K562 (cell line): ENCODE measurements at regions not wholly inside any gene's neighbourhood (a gene's known extent, or its start where the extent isn't known, plus 50 kb on each side); places are given as distances from the start of the nearest gene placed in this dataset.
A peak's percentile ranks its signal among the peaks of the same experiment; 100 is the strongest.

ENCODE experiments used
- ARID1B ChIP-seq: fragments of 450-650 bp; IDR thresholded peaks from 2 replicates; pipeline ENCODE4 v1.6.1; 2016; ENCODE audit warnings: antibody characterized with exemption, mild to moderate bottlenecking, inconsistent platforms
- CBFA2T2 ChIP-seq: fragments of 450-650 bp; conservative IDR thresholded peaks from 2 replicates; pipeline ENCODE4 v1.6.1; 2017; ENCODE audit warnings: mild to moderate bottlenecking
- CCNT2 ChIP-seq: IDR thresholded peaks from 2 replicates; pipeline ENCODE4 v1.6.1; 2011; ENCODE audit warnings: borderline replicate concordance, low read depth, mild to moderate bottlenecking, moderate library complexity, mixed read lengths, low read length; ENCODE audit not compliant: insufficient read length; ENCODE audit errors: extremely low read depth
- CEBPB ChIP-seq: fragments of 450-650 bp; IDR thresholded peaks from 2 replicates; pipeline ENCODE4 v1.6.1; 2016; ENCODE audit warnings: missing genetic modification characterization, missing compliant biosample characterization
- CTBP1 ChIP-seq: fragments of 450-650 bp; IDR thresholded peaks from 2 replicates; pipeline ENCODE4 v1.6.1; 2016; ENCODE audit warnings: borderline replicate concordance
- DPF2 ChIP-seq: fragments of 450-650 bp; IDR thresholded peaks from 2 replicates; pipeline ENCODE4 v1.6.1; 2016
- EP400 ChIP-seq: fragments of 450-650 bp; IDR thresholded peaks from 2 replicates; pipeline ENCODE4 v1.6.1; 2017; ENCODE audit warnings: antibody characterized with exemption, mild to moderate bottlenecking, moderate library complexity
- KDM5B ChIP-seq: fragments of 200-600 bp; sonication (generic); IDR thresholded peaks from 2 replicates; pipeline ENCODE4 v1.6.1; 2012; ENCODE audit warnings: low read depth, mild to moderate bottlenecking, moderate library complexity, low read length, control low read depth, inconsistent platforms; ENCODE audit not compliant: insufficient replicate concordance
- MBD2 ChIP-seq: sonication (generic); IDR thresholded peaks from 2 replicates; pipeline ENCODE4 v1.6.1; 2016; ENCODE audit warnings: low read depth, borderline replicate concordance
- POLR2A ChIP-seq: fragments of 450-650 bp; conservative IDR thresholded peaks from 2 replicates; pipeline ENCODE4 v1.6.1; 2016
- POU5F1 ChIP-seq: fragments of 150-350 bp; IDR thresholded peaks from 2 replicates; pipeline ENCODE4 v1.6.1; 2014; ENCODE audit warnings: borderline replicate concordance, low read length, low read depth, mild to moderate bottlenecking; ENCODE audit not compliant: partially characterized antibody
- RB1 ChIP-seq: fragments of 450-650 bp; IDR thresholded peaks from 2 replicates; pipeline ENCODE4 v1.6.1; 2017; ENCODE audit warnings: low read depth, mild to moderate bottlenecking
- TAF1 ChIP-seq: IDR thresholded peaks from 2 replicates; pipeline ENCODE4 v1.6.1; 2011; ENCODE audit warnings: mild to moderate bottlenecking, low read length, moderate library complexity; ENCODE audit not compliant: insufficient read depth, control insufficient read depth, severe bottlenecking; ENCODE audit errors: extremely low read depth
- TEAD1 ChIP-seq, 2 experiments: fragments of 450-650 bp in 1 of 2; sonication (generic) in 1 of 2; formaldehyde crosslinking; IDR thresholded peaks; 2 replicates each; pipeline versions ENCODE4 v1.4.0 to v1.8.0; 2020 to 2022; ENCODE audit warnings: mild to moderate bottlenecking in 2 of 2, missing genetic modification reagents in 1 of 2
- TOE1 ChIP-seq, 2 experiments: fragments of 450-650 bp in 1 of 2; sonication (generic) in 1 of 2; formaldehyde crosslinking in 1 of 2; IDR thresholded peaks; 2 replicates each; pipeline versions ENCODE4 v1.7.1 to v1.8.0; 2016 to 2022; ENCODE audit warnings: borderline replicate concordance in 2 of 2, mild to moderate bottlenecking in 2 of 2, antibody characterized with exemption in 1 of 2, inconsistent platforms in 1 of 2, low read depth in 1 of 2, missing genetic modification reagents in 1 of 2, moderate library complexity in 1 of 2
- ZBTB1 ChIP-seq: sonication (generic); formaldehyde crosslinking; IDR thresholded peaks from 2 replicates; pipeline ENCODE4 v1.8.1; 2023; ENCODE audit warnings: missing genetic modification reagents, low read depth, mild to moderate bottlenecking, borderline replicate concordance
- ZNF12 ChIP-seq: sonication (generic); formaldehyde crosslinking; IDR thresholded peaks from 2 replicates; pipeline ENCODE4 v1.4.0; 2020; ENCODE audit warnings: mild to moderate bottlenecking, missing genetic modification reagents
- TF ChIP-seq, protein P1 (sequence below): fragments of 150-350 bp; IDR thresholded peaks from 2 replicates; pipeline ENCODE4 v1.6.1; 2014; ENCODE audit warnings: low read depth, mild to moderate bottlenecking, low read length, borderline replicate concordance
- TF ChIP-seq, protein P2 (sequence below): fragments of 250-450 bp; sonication (Bioruptor Pico); IDR thresholded peaks from 2 replicates; pipeline ENCODE4 v1.8.0; 2021; ENCODE audit warnings: borderline replicate concordance, mild to moderate bottlenecking, moderate library complexity; ENCODE audit not compliant: poor library complexity, severe bottlenecking
- TF ChIP-seq, protein P3 (sequence below): sonication (generic); formaldehyde crosslinking; IDR thresholded peaks from 2 replicates; pipeline ENCODE4 v1.8.1; 2022; ENCODE audit warnings: missing genetic modification reagents
- TF ChIP-seq, protein P4 (sequence below): fragments of 450-650 bp; IDR thresholded peaks from 2 replicates; pipeline ENCODE4 v1.6.1; 2016; ENCODE audit warnings: low read depth, mild to moderate bottlenecking, moderate library complexity

DNA sequence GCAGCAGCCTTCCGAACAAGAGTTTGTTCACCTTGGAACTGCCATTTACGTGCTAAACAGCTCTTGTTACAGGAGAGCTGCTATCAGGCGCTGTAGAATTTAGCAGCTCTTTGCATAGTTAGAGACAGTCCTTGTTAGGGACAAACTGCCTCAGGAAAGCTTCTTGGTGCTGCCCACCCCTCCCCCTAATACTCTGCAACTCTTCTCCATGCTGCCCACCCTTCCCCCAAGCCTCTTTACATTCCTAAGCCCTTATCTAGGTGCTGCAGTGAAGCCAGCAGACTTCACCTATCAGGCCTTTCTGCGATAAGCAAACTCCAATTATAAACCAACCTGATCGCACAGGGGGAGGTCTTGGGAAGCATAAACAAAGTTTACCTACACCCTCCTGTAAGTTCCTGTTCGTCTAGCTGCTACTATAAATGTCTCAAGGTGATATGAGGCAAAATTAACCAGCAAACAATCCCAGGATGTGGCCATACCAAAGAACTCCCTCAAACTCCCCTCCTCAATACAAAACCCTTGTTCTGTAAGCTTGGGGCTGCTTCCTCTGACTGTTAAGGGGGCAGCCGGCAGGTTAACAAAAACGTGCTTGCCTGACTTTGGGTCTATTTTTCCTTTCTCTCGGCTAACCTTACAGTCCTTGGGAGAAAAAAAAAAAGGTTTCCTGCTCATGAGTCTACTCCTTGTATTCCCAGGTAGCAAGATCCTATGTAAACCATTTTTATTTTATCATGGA lies 74.0 kb upstream of the GC start (continued):
- TF ChIP-seq, protein P1, sequence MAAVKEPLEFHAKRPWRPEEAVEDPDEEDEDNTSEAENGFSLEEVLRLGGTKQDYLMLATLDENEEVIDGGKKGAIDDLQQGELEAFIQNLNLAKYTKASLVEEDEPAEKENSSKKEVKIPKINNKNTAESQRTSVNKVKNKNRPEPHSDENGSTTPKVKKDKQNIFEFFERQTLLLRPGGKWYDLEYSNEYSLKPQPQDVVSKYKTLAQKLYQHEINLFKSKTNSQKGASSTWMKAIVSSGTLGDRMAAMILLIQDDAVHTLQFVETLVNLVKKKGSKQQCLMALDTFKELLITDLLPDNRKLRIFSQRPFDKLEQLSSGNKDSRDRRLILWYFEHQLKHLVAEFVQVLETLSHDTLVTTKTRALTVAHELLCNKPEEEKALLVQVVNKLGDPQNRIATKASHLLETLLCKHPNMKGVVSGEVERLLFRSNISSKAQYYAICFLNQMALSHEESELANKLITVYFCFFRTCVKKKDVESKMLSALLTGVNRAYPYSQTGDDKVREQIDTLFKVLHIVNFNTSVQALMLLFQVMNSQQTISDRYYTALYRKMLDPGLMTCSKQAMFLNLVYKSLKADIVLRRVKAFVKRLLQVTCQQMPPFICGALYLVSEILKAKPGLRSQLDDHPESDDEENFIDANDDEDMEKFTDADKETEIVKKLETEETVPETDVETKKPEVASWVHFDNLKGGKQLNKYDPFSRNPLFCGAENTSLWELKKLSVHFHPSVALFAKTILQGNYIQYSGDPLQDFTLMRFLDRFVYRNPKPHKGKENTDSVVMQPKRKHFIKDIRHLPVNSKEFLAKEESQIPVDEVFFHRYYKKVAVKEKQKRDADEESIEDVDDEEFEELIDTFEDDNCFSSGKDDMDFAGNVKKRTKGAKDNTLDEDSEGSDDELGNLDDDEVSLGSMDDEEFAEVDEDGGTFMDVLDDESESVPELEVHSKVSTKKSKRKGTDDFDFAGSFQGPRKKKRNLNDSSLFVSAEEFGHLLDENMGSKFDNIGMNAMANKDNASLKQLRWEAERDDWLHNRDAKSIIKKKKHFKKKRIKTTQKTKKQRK = no peak
- TF ChIP-seq CBFA2T2 (peak; percentile 95), CTBP1 (peak; percentile 84), TEAD1 (CRISPR knock-in tag; IDR thresholded peaks at IDR 0.05) (peak; percentile 90 to 97), ZNF12 (CRISPR knock-in tag) (no peak), KDM5B (no peak), POU5F1 (no peak), ARID1B (peak; percentile 98), RB1 (no peak), CCNT2 (peak; percentile 88), CEBPB (tag) (0 out of 2 replicates have a peak, but pooled peaks have one; percentile 11), TOE1 (IDR thresholded peaks at IDR 0.05; ENCODE audit: borderline replicate concordance) (0 out of 2 replicates have a peak, but pooled peaks have one; percentile 48), TOE1 (CRISPR knock-in tag; IDR thresholded peaks at IDR 0.05; ENCODE audit: borderline replicate concordance, low read depth) (no peak), DPF2 (peak; percentile 98), POLR2A (peak; percentile 45; the same call in 1 of the 2 replicates), TAF1 (peak; percentile 50), EP400 (peak; percentile 69; the same call in 1 of the 2 replicates), ZBTB1 (CRISPR knock-in tag) (no peak), MBD2 (peak; percentile 80)
- TF ChIP-seq, protein P2, sequence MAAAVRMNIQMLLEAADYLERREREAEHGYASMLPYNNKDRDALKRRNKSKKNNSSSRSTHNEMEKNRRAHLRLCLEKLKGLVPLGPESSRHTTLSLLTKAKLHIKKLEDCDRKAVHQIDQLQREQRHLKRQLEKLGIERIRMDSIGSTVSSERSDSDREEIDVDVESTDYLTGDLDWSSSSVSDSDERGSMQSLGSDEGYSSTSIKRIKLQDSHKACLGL = no peak
- TF ChIP-seq, protein P3, sequence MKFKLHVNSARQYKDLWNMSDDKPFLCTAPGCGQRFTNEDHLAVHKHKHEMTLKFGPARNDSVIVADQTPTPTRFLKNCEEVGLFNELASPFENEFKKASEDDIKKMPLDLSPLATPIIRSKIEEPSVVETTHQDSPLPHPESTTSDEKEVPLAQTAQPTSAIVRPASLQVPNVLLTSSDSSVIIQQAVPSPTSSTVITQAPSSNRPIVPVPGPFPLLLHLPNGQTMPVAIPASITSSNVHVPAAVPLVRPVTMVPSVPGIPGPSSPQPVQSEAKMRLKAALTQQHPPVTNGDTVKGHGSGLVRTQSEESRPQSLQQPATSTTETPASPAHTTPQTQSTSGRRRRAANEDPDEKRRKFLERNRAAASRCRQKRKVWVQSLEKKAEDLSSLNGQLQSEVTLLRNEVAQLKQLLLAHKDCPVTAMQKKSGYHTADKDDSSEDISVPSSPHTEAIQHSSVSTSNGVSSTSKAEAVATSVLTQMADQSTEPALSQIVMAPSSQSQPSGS (CRISPR knock-in tag) = no peak
- TF ChIP-seq, protein P4, sequence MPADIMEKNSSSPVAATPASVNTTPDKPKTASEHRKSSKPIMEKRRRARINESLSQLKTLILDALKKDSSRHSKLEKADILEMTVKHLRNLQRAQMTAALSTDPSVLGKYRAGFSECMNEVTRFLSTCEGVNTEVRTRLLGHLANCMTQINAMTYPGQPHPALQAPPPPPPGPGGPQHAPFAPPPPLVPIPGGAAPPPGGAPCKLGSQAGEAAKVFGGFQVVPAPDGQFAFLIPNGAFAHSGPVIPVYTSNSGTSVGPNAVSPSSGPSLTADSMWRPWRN = peak; percentile 63
